B cell (primary cell): ENCODE measurements at regions not wholly inside any gene's neighbourhood (a gene's known extent, or its start where the extent isn't known, plus 50 kb on each side); places are given as distances from the start of the nearest gene placed in this dataset.
"Not testable (repeated sequence)": the region's sequence is repeated elsewhere in the genome, so short reads cannot be mapped to it uniquely, and the experiment has no call there.

Source experiments
- EZH2 ChIP-seq: IDR thresholded peaks from 2 replicates; pipeline ENCODE4 v1.6.1; 2012; ENCODE audit warnings: borderline replicate concordance, low read depth, mild to moderate bottlenecking, moderate library complexity, low read length; ENCODE audit not compliant: insufficient read depth, poor library complexity, severe bottlenecking
- TF ChIP-seq, protein P1 (sequence below): fragments of 200-600 bp; IDR thresholded peaks from one replicate; pipeline ENCODE4 v1.8.0; 2022; ENCODE audit warnings: antibody characterized with exemption, mild to moderate bottlenecking

DNA sequence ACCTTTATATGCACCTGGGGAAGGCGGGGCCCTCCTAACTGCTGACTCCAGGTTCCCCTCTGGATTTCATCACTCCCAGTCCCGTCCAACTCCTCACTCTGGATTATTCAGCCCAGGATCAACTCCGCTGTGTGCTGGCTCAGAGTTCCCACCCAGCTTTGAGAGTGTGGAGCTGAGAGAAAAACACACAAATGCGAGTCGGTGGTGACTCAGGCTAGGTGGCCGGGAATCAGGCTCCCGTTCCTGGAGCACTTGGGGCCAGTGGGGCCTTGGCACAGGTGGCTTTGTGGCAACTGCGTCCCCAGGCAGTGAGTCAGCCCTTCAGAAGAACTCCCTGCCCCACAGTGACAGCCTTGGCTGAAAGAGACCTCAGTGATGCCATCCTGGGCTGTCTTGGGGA, 139.1 kb downstream of the TNFRSF13B start:
- TF ChIP-seq, protein P1, sequence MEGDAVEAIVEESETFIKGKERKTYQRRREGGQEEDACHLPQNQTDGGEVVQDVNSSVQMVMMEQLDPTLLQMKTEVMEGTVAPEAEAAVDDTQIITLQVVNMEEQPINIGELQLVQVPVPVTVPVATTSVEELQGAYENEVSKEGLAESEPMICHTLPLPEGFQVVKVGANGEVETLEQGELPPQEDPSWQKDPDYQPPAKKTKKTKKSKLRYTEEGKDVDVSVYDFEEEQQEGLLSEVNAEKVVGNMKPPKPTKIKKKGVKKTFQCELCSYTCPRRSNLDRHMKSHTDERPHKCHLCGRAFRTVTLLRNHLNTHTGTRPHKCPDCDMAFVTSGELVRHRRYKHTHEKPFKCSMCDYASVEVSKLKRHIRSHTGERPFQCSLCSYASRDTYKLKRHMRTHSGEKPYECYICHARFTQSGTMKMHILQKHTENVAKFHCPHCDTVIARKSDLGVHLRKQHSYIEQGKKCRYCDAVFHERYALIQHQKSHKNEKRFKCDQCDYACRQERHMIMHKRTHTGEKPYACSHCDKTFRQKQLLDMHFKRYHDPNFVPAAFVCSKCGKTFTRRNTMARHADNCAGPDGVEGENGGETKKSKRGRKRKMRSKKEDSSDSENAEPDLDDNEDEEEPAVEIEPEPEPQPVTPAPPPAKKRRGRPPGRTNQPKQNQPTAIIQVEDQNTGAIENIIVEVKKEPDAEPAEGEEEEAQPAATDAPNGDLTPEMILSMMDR = not testable (repeated sequence)
- TF ChIP-seq EZH2 = not testable (repeated sequence)
